ENCODE measurements at regions not wholly inside any gene's neighbourhood (a gene's known extent, or its start where the extent isn't known, plus 50 kb on each side); places are given as distances from the start of the nearest gene placed in this dataset.

DNA sequence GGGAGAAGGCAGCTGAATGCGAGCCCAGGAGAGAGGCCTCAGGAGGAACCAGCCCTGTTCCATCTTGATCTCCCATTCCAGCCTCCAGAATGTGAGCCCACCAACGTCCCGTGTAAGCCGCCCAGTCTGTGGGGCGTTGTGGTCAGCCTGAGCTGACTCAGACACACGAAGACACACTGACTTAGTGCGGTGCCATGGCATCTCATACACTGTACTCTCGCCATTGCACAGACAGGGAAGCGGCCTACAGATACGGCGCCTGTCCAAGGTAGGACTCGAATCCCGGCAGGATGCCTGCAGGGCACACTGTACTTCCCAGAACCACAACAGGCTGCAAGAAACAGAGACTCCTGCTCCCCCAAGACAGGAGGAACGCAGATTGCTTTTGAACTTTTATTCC lies 179.6 kb downstream of the CTTN start:
- H3K9ac ChIP-seq (ENCODE audit: insufficient read depth, low read length): no peak overlapping the region
- TF ChIP-seq, protein P1, sequence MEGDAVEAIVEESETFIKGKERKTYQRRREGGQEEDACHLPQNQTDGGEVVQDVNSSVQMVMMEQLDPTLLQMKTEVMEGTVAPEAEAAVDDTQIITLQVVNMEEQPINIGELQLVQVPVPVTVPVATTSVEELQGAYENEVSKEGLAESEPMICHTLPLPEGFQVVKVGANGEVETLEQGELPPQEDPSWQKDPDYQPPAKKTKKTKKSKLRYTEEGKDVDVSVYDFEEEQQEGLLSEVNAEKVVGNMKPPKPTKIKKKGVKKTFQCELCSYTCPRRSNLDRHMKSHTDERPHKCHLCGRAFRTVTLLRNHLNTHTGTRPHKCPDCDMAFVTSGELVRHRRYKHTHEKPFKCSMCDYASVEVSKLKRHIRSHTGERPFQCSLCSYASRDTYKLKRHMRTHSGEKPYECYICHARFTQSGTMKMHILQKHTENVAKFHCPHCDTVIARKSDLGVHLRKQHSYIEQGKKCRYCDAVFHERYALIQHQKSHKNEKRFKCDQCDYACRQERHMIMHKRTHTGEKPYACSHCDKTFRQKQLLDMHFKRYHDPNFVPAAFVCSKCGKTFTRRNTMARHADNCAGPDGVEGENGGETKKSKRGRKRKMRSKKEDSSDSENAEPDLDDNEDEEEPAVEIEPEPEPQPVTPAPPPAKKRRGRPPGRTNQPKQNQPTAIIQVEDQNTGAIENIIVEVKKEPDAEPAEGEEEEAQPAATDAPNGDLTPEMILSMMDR (conservative IDR thresholded peaks at IDR 0.05 in 1 of 2, IDR thresholded peaks at IDR 0.05 in 1 of 2; ENCODE audit: low read depth in 1 of 2, low read length in 2 of 2): no peak
- no peak for TF ChIP-seq EZH2 (IDR thresholded peaks at IDR 0.05; ENCODE audit: low read length, missing control alignments)
- no peaks in the 10 kb centered on the region for H4K20me1 ChIP-seq (ENCODE audit: control insufficient read depth, extremely low read depth, insufficient read depth, low read length)
- no peaks in the 10 kb centered on the region for H3K27me3 ChIP-seq (ENCODE audit: control insufficient read depth, insufficient read depth, low read length)
- no peak overlapping the region for H3K4me3 ChIP-seq (replicated peaks in 1 of 4; ENCODE audit: control extremely low read depth in 1 of 4, insufficient read depth in 1 of 4, low read depth in 3 of 4, low read length in 4 of 4)
- H3K4me1 ChIP-seq (ENCODE audit: control insufficient read depth, extremely low read depth, insufficient read depth, low read length): no peaks in the 10 kb centered on the region
- H3K4me2 ChIP-seq (ENCODE audit: extremely low read depth, insufficient read depth, low read length): no peak overlapping the region
- H3K79me2 ChIP-seq (ENCODE audit: control insufficient read depth, insufficient read depth, low read length): no peaks in the 10 kb centered on the region
- H2AFZ ChIP-seq (ENCODE audit: low read length): no peak overlapping the region
- no peaks in the 10 kb centered on the region for H3K36me3 ChIP-seq (ENCODE audit: control insufficient read depth, insufficient read depth, low read length)
- H3K9me3 ChIP-seq (ENCODE audit: control insufficient read depth, insufficient read depth, low read depth, low read length): no peaks in the 10 kb centered on the region
- H3K27ac ChIP-seq (ENCODE audit: insufficient read depth, low read length): no peak overlapping the region
- no peak for DNase-seq (ENCODE audit: low read depth in 2 of 2)

DNA sequence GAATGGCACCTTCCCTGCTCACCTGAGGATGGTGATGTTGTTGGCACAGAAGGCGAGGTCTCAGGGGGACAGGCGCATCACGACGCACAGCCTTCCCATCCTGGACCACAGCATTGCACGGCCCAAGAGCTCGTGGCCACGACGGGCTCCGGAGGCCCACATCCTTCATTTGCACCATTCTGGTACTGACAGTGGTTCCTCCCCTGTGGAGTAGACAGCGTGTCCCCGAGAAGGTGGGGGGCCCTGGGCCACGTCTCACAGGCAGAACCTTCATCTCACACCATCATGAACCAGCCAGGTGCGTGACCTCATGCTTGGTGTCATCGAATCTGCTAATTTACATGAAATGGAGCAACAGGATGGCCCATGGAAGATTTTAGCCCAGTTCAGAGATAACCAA lies 180.0 kb downstream of the CTTN start:
- Histone ChIP-seq H3K4me3 (replicated peaks in 1 of 4; ENCODE audit: control extremely low read depth in 1 of 4, insufficient read depth in 1 of 4, low read depth in 3 of 4, low read length in 4 of 4) (no peak overlapping the region), H3K9ac (ENCODE audit: insufficient read depth, low read length) (no peak overlapping the region), H3K27me3 (ENCODE audit: control insufficient read depth, insufficient read depth, low read length) (no peaks in the 10 kb centered on the region), H3K36me3 (ENCODE audit: control insufficient read depth, insufficient read depth, low read length) (no peaks in the 10 kb centered on the region), H3K27ac (ENCODE audit: insufficient read depth, low read length) (no peak overlapping the region), H3K9me3 (ENCODE audit: control insufficient read depth, insufficient read depth, low read depth, low read length) (no peaks in the 10 kb centered on the region), H3K4me2 (ENCODE audit: extremely low read depth, insufficient read depth, low read length) (no peak overlapping the region), H2AFZ (ENCODE audit: low read length) (no peak overlapping the region), H4K20me1 (ENCODE audit: control insufficient read depth, extremely low read depth, insufficient read depth, low read length) (no peaks in the 10 kb centered on the region), H3K4me1 (ENCODE audit: control insufficient read depth, extremely low read depth, insufficient read depth, low read length) (no peaks in the 10 kb centered on the region), H3K79me2 (ENCODE audit: control insufficient read depth, insufficient read depth, low read length) (no peaks in the 10 kb centered on the region)
- TF ChIP-seq EZH2 (IDR thresholded peaks at IDR 0.05; ENCODE audit: low read length, missing control alignments): no peak
- TF ChIP-seq, protein P1 (conservative IDR thresholded peaks at IDR 0.05 in 1 of 2, IDR thresholded peaks at IDR 0.05 in 1 of 2; ENCODE audit: low read depth in 1 of 2, low read length in 2 of 2): no peak
- DNase-seq (ENCODE audit: low read depth in 2 of 2): no peak

DNA sequence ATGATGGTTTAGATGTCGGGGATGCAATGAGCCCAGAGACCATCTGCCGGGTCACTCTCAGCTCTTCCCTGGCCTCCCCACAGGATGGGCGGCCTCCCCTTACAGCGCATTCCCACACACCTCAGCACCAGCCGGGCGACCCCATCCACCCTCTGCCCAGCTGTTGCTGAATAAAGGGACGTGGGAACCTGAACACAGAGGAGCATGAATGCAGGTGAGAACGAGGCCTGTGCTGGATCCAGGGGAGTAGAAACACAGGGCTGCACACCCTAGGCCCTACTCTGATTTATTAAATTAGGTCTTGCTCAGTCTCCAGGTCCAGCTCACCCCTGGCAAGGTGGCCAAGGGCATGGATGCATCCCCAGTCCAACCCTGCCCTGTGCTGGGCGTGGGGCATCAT lies 180.5 kb downstream of the CTTN start:
- Histone ChIP-seq H3K4me2 (ENCODE audit: extremely low read depth, insufficient read depth, low read length) (no peak overlapping the region), H3K36me3 (ENCODE audit: control insufficient read depth, insufficient read depth, low read length) (no peaks in the 10 kb centered on the region), H3K9me3 (ENCODE audit: control insufficient read depth, insufficient read depth, low read depth, low read length) (no peaks in the 10 kb centered on the region), H2AFZ (ENCODE audit: low read length) (no peak overlapping the region), H3K9ac (ENCODE audit: insufficient read depth, low read length) (no peak overlapping the region), H3K27ac (ENCODE audit: insufficient read depth, low read length) (no peak overlapping the region), H4K20me1 (ENCODE audit: control insufficient read depth, extremely low read depth, insufficient read depth, low read length) (no peaks in the 10 kb centered on the region), H3K27me3 (ENCODE audit: control insufficient read depth, insufficient read depth, low read length) (no peaks in the 10 kb centered on the region), H3K4me1 (ENCODE audit: control insufficient read depth, extremely low read depth, insufficient read depth, low read length) (no peaks in the 10 kb centered on the region), H3K79me2 (ENCODE audit: control insufficient read depth, insufficient read depth, low read length) (no peaks in the 10 kb centered on the region), H3K4me3 (replicated peaks in 1 of 4; ENCODE audit: control extremely low read depth in 1 of 4, insufficient read depth in 1 of 4, low read depth in 3 of 4, low read length in 4 of 4) (no peak overlapping the region)
- no peak for TF ChIP-seq EZH2 (IDR thresholded peaks at IDR 0.05; ENCODE audit: low read length, missing control alignments)
- TF ChIP-seq, protein P1 (conservative IDR thresholded peaks at IDR 0.05 in 1 of 2, IDR thresholded peaks at IDR 0.05 in 1 of 2; ENCODE audit: low read depth in 1 of 2, low read length in 2 of 2): no peak
- no peak for DNase-seq (ENCODE audit: low read depth in 2 of 2)
